T-helper 1 cell treated with Interleukin-12 subunit alpha and Interleukin-12 subunit beta and Interleukin-4 antibody, amounts not matched to agents 30 ng/mL and 1 ng/mL, for 36 hours (primary cell): ENCODE measurements at regions not wholly inside any gene's neighbourhood (a gene's known extent, or its start where the extent isn't known, plus 50 kb on each side); places are given as distances from the start of the nearest gene placed in this dataset.
"Not testable (repeated sequence)": the region's sequence is repeated elsewhere in the genome, so short reads cannot be mapped to it uniquely, and the experiment has no call there.

ENCODE experiments used
- intact Hi-C: fragments of 100-400 bp; cut with micrococcal nuclease; formaldehyde crosslinking; loops from one replicate; pipeline ENCODE4 v1.15.1; 2024

DNA sequence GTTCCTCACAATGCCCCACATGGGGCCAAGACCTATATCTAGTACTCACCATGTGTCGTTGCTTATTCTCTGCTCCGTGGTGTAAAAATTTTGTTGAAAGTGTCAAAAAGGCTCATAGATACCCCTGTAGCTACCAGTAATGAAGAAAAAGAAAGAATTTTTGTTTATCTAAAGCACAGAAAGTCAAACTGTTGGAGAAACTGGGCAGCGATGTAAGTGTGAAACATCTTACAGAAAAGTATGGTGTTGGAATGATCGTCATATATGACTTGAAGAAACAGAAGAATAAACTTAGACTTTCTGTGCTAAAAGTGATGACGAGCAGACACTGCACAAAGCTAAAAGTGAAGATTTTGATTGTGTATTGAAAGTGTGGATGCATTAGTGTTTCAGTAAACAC is 626.6 kb upstream of the GHITM start:
- intact Hi-C loops = no loop called here

DNA sequence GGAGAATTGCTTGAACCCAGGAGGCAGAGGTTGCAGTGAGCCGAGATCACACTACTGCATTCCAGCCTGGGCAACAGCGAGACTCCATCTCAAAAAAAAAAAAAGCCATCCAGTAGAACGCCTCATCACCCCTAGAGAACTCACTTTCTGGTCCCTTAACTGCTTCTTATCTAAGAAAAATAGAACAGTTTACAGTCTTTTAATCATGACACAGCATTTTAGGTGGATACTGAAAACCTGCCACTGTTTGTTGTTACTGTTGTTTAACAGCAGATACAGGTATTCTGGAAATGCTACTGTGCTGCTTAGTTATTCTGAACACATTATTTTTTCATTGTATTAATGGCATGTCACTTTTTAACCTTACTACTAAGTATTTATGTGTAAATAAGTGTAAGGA is 624.3 kb upstream of the GHITM start:
- intact Hi-C loops = no loop called here

DNA sequence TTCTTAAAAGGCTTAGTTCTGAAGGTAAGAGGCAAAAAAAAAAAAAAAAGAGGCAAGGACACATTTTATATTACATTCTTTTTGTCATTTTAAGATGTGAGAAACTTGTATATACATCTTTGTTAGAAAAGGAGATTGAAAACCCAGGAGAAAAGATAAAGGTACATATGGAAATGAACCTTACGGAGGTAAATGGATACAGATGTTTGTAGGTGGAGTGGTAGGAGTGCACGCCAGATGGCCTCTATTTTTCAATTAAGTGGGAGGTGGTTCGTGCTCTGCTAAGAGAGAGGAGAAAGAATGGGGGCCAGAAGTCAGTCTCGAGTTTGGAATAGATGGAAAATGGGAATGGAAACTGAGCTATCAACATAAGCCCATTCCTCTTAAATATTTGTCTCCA is 622.5 kb upstream of the GHITM start:
- intact Hi-C loops = no loop called here

- intact Hi-C loops = no loop called here
These were observed 621.9 kb upstream of the GHITM start for GRCh38 chr10:83517456-83517855.

GRCh38 chr10:83518779-83519178 is 620.5 kb upstream of the GHITM start:
- intact Hi-C loops = no loop called here

DNA sequence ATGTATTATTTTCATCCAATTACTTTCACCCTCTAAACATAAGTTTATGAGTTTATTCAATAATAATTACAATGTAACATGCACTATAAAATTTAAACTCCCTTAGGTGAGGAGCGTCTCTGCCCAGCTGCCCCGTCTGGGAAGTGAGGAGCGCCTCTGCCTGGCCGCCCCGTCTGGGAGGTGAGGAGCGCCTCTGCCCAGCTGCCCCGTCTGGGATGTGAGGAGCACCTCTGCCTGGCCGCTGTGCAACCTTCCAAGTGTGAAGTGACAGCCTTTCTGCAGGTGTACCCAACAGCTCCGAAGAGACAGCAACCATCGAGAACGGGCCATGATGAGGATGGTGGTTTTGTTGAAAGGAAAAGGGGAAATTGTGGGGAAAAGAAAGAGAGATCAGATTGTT is 618.9 kb upstream of the GHITM start:
- intact Hi-C loops = not testable (repeated sequence)

DNA sequence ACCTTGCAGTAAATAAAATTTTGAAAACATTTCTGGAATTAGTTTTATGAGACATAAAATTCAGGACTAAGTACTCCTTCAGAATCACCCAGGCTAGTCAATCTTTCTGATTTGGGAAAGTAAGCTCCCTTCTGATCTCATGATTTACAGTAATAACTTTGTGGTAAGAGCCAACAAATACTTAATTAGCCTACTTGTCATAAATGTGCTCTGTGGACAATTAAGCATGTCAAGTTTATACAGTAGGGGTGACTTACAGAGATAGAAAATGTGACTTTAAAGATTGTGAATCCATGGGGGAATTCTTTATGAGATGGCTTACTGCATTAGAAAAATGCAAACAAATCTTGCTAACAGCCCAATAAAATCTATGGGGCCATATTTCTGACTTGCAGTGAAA is 616.9 kb upstream of the GHITM start:
- intact Hi-C loops = no loop called here

- intact Hi-C loops = no loop called here
These were observed 616.4 kb upstream of the GHITM start for GRCh38 chr10:83522881-83523386.

DNA sequence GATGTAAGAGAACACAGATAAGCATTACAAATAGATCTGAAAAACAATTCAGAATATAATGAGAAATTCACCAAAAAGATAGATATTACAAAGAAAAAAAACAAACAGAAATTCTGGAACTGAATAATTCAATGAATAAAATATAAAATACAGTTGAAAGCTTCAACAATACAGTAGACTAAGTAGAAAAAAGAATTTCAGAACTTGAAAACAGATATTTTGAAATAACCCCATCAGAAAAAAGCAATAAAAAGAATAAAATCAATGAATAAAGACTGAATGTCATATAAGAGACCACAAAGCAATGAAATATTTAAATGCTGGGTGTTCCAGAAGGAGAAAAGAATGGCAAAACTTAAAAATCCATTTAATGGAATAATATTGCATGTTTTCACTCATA is 611.4 kb upstream of the GHITM start:
- intact Hi-C loops = no loop called here

- intact Hi-C loops = no loop called here
These were observed 606.0 kb upstream of the GHITM start for GRCh38 chr10:83533290-83533689.

DNA sequence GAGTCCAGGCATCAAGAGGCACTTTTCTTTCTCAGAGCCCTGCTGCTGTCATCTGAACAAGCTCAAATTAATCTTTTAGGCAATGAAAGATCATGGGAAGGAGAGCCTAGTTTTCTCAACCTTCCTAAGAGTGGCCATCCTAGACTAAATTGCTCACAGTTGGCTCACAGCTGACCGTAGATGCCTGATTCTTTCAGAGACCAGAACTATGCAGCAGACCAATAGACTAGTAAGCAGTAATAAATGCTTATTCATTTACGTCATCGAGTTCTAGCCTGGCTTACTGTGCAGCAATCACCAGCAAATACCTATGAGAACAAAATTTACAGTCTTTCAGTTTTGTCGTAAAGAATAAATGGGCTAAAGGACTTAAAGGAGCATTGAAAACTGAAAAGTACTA is 602.9 kb upstream of the GHITM start:
- intact Hi-C loops = no loop called here

- intact Hi-C loops = no loop called here
These were observed 601.3 kb upstream of the GHITM start for GRCh38 chr10:83538047-83538446.

DNA sequence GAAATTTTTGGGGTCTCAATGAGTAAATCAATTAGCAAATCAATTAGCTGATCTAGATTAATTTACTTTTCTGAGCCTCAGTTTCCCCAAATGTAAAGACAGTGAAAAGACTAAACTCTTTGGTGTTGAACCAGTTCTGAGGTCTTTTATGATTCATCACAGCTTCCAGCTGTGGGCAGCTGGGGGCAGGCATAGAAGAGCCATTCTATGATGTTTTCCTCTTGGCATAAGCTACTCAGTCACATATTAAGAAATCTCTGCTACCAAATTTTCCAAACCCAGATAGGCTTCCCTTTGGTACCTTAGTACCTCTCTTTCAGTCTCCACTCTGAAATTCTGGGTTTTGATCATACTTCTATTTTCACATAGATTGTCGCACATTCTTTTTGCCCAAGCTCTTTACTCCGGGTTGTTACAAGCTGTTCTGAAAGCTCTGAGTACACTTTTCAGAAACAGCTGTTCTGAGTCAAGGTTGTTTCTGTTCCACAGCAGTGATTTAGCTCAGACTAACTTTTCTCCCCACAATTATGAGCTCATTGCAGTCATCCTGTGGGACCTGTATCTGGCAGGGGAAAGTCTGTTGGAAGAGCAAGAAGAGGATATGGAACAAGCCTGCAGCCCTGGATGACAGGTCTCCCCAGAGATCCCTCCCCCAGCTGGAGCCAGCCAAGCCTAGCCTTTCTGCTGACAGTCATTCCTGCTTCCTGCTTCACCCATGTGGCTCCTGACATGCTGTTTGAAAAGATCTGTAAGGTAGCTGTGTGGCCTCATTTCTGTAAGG is 599.6 kb upstream of the GHITM start:
- intact Hi-C loops = no loop called here

DNA sequence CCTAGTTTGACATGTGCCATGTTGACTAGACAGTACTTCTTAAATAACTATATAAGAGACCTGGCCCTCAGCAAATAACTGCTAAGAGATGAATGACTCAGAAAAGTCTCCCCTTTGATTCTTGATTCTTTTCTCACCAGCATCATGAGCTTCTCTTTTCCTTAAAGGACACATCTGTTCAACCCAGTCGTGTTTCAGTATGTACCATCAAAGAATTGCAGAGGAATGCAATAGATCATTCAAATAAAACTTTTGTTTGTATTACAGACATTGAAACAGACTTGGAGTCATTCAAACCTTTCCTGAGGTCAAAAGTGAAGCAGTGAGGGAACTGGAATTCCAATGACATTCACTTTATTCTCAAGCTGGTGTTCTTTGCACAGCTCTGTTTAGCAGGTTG is 598.3 kb upstream of the GHITM start:
- intact Hi-C loops = no loop called here

GRCh38 chr10:83542774-83543411 is 596.4 kb upstream of the GHITM start:
- intact Hi-C loops = no loop called here

DNA sequence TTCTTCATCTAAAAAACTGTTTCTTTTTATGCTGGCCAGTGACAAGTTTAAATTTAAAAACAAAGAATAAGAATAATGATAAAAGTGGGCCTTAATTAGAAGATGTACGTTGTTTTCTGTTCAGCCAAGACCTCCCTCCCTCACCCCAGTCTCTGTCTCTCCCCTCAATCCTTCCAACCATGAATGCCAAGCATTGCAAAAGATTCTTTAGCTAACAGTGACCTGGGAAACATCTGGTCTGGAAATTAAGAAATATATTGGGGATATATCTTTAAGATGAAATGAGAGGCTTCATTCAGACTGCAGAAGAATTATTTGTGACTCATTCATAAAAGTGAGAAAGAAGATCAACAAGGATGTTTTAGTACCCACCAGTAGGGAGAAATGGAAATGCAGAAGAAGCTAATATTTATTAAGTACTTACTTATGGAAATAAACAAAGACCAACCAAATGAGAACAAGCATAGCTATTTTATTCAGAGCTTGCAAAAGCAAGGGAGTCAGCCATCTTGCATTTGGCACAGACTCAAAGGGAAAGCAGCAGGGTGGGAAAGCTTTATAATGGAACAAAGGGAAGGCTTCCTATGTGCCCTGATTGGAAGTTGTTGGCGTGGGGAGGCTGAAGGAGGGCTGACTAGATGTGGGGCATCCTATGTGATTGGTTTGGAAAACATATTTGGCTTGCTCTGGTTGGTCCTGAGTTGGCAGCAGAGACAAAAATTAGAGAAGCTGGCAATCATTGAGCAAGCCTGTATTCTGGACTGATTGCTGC is 595.4 kb upstream of the GHITM start:
- intact Hi-C loops = no loop called here

GRCh38 chr10:83545901-83546391 is 593.4 kb upstream of the GHITM start:
- intact Hi-C loops = no loop called here

DNA sequence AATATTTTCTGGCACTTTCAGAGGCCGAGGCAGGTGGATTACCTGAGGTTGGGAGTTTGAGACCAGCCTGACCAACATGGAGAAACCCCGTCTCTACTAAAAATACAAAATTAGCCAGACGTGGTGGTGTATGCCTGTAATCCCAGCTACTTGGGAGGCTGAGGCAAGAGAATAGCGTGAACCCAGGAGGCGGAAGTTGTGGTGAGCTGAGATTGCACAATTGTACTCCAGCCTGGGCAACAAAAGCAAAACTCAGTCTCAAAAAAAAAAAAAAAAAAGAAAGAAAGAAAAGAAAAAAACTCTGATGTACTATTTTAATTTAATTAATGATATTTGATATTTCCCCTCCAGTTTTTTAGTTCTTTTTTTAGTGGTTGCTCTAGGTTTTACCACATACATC is 588.1 kb upstream of the GHITM start:
- intact Hi-C loops = not testable (repeated sequence)

DNA sequence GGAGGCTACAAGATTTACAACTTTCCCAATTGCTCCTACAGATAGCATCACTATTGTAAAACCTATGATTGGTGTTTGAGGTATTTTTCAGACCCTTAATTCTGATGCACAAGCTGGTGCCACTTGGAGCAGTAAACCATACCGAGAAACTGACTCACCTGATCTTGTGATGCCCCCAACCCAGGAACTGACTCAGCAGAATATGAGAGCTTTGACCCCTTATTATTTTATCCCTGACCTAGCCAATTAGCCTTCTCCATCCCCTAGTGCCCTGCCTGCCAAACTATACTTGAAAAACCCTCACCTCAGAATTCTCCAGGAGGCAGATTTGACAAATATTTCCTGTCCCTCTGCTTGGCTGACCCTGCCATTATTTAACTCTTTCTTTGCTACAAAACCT is 585.9 kb upstream of the GHITM start:
- intact Hi-C loops = no loop called here

- intact Hi-C loops = no loop called here
These were observed 584.0 kb upstream of the GHITM start for GRCh38 chr10:83555264-83555663.

- intact Hi-C loops = no loop called here
These were observed 576.9 kb upstream of the GHITM start for GRCh38 chr10:83562381-83562780.
